ENCODE measurements at regions not wholly inside any gene's neighbourhood (a gene's known extent, or its start where the extent isn't known, plus 50 kb on each side); places are given as distances from the start of the nearest gene placed in this dataset.
A peak's percentile ranks its signal among the peaks of the same experiment; 100 is the strongest.

- no peak for DNase-seq
Measured at GRCh38 chr21:25422610-25423608, 184.4 kb downstream of the MRPL39 start.

- no peak for DNase-seq
Measured at GRCh38 chr21:25421321-25422028, 185.8 kb downstream of the MRPL39 start.

GRCh38 chr21:25420831-25421230, 186.4 kb downstream of the MRPL39 start:
- no peak for DNase-seq

- no peak for DNase-seq
Measured at GRCh38 chr21:25416669-25417068, 190.6 kb downstream of the MRPL39 start.

DNA sequence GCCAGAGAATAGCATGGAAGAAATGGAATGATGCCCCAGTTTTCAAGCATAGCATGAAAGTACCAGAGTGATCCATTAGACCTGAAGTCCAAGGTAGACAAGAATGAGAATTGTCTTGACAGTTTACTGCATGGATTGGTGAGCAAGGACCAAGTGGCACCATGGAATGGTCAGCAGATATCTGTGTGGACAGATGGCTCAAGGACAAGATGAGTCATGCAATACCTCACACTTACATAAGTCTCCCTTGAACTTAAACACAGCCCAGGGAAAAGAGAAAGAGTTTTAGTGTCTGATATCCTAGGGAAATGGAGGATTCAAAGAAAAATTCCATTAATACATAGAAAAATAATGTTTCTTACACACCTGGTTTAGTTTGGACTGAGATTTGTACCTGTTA, 195.2 kb downstream of the MRPL39 start:
- DNase-seq, result no peak

DNA sequence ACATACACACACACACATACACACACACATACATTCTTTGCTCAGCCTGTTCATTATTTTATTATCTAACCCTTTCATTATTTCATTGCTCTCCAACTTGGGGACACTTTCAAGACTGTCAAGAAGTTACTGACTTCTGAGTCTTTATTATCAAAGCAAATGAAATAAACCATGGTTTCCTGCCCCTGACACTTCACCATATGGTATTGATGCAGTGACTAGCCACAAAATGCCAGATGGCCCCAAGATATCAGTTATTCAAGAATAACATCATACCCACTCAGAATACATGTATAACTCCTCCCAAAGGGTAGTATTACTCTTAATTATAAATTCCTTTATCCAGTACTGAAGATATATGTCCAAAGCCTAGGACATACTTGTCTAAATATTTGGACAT, 197.3 kb downstream of the MRPL39 start:
- no peak for DNase-seq

GRCh38 chr21:25408666-25409065, 198.6 kb downstream of the MRPL39 start:
- DNase-seq, result no peak

DNA sequence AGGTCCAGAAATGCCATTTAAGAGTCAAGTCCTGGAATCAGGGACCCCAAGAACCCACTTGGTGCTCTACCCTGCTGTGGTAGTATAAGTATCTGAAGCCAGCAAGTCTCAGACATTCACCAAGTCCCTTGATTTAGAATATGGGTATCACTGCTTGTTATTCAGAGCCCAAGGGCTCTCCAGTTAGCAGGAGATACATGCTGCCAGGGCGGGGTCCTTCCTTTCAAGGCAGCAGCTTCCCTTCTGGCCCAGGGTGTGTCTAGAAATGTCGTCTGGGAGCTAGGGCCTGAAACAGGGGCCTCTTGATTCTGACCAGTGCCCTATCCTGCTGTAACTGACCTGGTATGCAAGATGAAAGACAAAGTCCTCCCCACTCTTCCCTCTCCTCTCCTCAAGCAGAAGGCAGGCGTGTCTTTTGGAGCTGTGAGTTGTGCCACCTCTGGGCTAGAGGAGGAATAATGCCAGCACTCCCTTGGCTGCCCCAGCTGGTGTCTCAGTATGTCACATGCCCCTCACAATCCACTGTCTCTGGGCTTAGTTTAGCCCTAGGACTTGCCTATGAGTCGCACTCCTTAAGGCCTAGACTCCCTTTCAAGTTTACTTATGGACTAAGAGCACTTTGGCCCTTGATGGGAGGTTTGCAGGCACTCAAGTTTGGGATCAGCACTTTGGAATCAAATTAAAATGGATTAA, 200.2 kb downstream of the MRPL39 start:
- no peak for DNase-seq

GRCh38 chr21:25405984-25406383, 201.3 kb downstream of the MRPL39 start:
- no peak for DNase-seq

- DNase-seq, result no peak
Measured at GRCh38 chr21:25402134-25402961, 204.9 kb downstream of the MRPL39 start.

DNA sequence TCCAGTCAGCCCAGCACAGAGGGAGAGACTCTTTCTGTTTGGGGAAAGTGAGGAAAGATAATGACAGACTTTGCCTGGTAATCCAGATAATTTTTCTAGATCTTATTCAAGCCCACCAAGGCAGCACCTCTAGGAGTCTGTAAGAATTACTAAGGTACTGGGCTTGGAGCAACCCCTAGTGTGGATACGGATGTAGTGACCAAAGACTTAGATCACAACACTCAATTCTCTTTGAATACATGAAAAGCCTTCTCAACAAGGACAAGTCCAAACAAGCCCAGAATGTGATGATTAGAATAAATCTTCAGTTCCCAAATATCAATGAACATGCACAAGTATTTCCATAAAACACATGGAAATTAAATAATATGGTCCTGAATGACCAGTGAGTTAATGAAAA, 206.9 kb downstream of the MRPL39 start:
- no peak for DNase-seq

GRCh38 chr21:25398630-25399029, 208.7 kb downstream of the MRPL39 start:
- DNase-seq, result no peak

- DNase-seq, result no peak
Measured at GRCh38 chr21:25396135-25396711, 211.1 kb downstream of the MRPL39 start.

DNA sequence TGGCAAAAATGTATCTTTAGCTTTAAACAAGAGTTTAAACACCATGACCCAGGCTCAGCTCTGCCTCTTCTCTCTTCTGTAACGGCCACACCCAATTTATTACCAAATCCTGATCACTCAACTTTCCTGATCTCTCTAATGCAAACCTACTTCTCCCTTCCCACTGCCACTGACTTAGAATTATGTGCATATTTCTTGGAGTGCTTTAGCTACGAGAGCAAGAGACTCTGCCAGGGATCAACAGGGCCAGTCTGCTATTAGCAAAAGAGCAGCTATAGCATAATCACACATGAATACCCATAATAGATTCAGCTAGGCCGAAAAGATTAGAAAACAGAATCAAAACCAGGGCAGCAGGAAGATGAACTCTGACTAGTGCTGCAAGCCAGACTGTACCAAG, 215.5 kb downstream of the MRPL39 start:
- DNase-seq, result no peak

DNA sequence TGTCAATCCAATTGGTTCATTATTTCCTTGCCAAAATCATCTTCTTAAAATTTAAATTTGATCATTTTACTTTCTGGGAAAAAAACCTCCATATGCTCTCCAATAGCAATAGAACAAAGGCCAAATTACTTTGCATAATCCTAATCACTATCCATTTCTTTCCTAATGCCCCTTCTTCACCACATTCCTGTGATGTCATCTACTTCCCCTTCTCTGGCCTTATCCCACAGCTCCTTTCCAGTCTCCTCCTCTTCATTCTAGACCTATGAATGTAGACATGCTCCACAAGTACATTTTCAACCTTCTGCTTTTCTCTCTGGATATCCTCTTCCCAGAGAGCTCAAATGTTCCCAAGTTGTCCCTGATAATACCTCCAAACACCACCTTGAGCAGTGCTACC, 216.6 kb downstream of the MRPL39 start:
- no peak for DNase-seq

GRCh38 chr21:25387665-25388064, 219.6 kb downstream of the MRPL39 start:
- DNase-seq, result no peak

GRCh38 chr21:25385911-25386474, 221.3 kb downstream of the MRPL39 start:
- DNase-seq, result peak; percentile 26

- DNase-seq, result no peak
Measured at GRCh38 chr21:25385341-25385740, 221.9 kb downstream of the MRPL39 start.

DNA sequence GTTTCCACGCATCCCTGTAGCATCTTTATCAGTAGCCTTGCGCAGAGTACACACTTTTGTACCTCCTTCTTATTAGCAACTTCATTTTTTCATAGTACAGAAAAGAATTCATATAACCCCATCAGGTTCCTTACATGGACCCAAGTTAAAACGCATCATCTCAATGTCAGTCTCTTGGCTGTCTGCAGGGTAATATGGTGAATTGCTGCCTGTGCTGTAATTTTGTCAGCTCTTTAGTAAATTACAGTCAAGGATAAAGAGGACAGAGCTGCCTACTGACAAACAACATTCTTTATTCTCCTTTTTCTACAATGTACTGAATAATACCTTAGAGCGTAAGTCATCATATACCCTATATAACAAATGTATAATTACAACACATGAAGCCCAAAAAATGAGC, 222.5 kb downstream of the MRPL39 start:
- no peak for DNase-seq

GRCh38 chr21:25383545-25383944, 223.7 kb downstream of the MRPL39 start:
- no peak for DNase-seq

- no peak for DNase-seq
Measured at GRCh38 chr21:25381936-25382452, 225.3 kb downstream of the MRPL39 start.

GRCh38 chr21:25375675-25376074, 231.6 kb downstream of the MRPL39 start:
- no peak for DNase-seq

Measured in right hindlimb (tissue), 1 donor.